D721Med (cell line): ENCODE measurements at regions not wholly inside any gene's neighbourhood (a gene's known extent, or its start where the extent isn't known, plus 50 kb on each side); places are given as distances from the start of the nearest gene placed in this dataset.
A peak's percentile ranks its signal among the peaks of the same experiment; 100 is the strongest.

Experiments used
- DNase-seq: peaks from one replicate; pipeline ENCODE4 v3.0.0; 2011; ENCODE audit warnings: low spot score; ENCODE audit not compliant: insufficient read length
- FAIRE-seq: peaks from 2 replicates; lab custom pipeline; 2011; peaks lifted over from hg19 to GRCh38; lab: Jason Lieb, UNC
- TF ChIP-seq, protein P1 (sequence below): IDR thresholded peaks from 2 replicates; pipeline ENCODE4 v1.5.1; 2012; ENCODE audit warnings: mild to moderate bottlenecking, control low read depth; ENCODE audit not compliant: insufficient read depth; ENCODE audit errors: missing control alignments

DNA sequence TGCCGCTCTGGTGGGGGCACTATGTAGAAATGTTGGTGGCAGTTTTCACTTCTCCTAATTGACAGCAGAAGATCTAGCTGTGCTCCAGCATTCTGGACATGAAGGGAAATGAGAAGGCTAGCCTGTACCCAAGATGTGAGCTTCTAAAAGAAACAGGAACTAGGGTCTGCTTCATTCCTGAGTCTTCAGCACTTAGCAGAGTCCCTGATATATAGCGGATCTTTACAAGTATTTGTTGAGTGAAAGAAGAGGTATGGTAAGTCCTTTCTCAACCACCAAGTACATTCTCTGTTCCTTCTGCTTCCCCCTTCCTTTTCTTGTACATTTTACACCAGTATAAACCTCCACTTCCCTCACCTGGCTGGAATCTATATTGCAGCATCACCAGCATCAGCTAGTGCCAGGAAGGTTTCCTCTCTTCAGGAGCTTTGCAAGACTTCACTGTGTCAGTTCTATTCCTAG is 408.3 kb upstream of the CADM1 start:
- TF ChIP-seq, protein P1, sequence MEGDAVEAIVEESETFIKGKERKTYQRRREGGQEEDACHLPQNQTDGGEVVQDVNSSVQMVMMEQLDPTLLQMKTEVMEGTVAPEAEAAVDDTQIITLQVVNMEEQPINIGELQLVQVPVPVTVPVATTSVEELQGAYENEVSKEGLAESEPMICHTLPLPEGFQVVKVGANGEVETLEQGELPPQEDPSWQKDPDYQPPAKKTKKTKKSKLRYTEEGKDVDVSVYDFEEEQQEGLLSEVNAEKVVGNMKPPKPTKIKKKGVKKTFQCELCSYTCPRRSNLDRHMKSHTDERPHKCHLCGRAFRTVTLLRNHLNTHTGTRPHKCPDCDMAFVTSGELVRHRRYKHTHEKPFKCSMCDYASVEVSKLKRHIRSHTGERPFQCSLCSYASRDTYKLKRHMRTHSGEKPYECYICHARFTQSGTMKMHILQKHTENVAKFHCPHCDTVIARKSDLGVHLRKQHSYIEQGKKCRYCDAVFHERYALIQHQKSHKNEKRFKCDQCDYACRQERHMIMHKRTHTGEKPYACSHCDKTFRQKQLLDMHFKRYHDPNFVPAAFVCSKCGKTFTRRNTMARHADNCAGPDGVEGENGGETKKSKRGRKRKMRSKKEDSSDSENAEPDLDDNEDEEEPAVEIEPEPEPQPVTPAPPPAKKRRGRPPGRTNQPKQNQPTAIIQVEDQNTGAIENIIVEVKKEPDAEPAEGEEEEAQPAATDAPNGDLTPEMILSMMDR, result peak; percentile 28
- FAIRE-seq (no peak), DNase-seq (no peak)

DNA sequence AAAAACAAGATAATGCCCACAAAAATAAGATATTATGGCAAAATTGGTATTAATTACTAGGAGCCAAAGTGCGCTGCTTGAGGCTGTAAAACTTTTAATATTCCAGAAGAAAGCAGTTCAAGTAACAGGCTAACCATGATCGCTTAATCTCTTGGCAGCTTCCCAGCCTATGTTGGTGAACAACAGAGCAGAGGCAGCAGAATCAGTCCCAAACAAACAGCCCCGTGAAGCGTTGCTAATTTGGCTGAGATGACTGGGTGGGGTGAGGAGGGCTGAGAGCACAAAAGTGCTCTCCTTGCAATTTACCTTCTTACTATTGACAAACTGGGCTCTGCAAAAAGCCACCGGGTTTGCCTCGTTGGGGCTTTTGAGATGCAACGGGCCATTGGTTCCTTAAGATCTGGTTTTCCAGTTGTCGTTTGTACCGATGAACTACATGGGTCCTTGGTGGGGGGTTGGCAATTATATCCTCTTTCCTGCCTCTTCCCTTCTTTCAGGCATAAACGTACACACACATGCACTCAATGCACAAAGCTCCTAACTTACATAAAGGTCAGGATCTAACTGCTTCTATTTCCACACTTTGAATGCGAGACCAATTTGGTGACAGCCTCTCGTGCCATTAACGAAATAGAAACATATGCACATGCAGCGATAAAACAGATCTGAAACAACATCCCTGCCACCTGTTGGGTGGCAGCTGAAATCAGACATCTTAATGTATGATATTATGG is 407.6 kb upstream of the CADM1 start:
- no peak for FAIRE-seq
- TF ChIP-seq, protein P1, result no peak
- no peak for DNase-seq

- DNase-seq (no peak), FAIRE-seq (no peak)
- TF ChIP-seq, protein P1, result no peak
Measured at GRCh38 chr11:115910379-115910778, 406.2 kb upstream of the CADM1 start.

DNA sequence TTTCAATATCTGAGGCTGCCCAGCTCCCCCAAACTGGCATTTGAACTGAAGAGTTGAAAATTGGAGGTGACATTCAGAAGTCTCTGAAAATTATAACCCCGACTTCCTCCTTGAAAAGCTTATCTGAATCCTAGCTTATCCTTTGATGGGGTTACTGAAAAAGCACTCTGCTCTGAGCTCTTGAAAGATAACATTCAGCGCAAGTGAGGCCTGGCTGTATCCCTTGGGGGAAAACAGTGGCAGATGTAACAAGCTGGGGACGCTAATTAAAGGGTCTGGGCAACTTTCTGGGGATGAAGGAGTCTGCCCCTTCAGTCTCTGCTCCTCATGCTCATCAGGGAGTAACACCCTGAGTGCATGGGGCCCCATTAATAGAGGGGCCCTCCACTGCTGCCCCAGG is 402.0 kb upstream of the CADM1 start:
- FAIRE-seq (no peak), DNase-seq (no peak)
- TF ChIP-seq, protein P1, result no peak

GRCh38 chr11:115905341-115906000 is 401.3 kb upstream of the CADM1 start:
- FAIRE-seq (no peak), DNase-seq (no peak)
- TF ChIP-seq, protein P1, result no peak

DNA sequence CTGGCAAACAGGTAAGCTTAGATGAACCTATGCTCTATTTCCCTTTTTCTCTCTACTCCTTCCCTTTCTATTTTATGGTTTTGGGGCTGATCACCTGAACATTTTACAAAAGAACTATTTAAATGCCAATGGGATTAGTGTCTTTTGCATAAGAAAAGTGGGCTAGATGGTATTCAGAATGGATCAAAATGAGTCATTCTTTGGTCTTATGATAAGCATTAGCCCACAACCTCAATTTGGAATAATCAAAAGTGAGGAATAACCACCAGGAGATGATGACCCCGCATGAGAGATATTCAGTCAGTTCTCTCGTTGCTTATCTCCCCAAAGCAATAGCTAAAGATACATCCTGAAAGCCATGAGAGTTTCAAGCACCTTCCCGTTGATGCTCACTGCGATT is 399.0 kb upstream of the CADM1 start:
- peak; percentile 55 for FAIRE-seq
- TF ChIP-seq, protein P1, result no peak

GRCh38 chr11:115901069-115901468 is 396.9 kb upstream of the CADM1 start:
- DNase-seq (no peak), FAIRE-seq (no peak)
- TF ChIP-seq, protein P1, result no peak

More for the DNA sequence above, 399.0 kb upstream of the CADM1 start:
- no peak for DNase-seq
